HAP-1 (cell line): ENCODE measurements at regions not wholly inside any gene's neighbourhood (a gene's known extent, or its start where the extent isn't known, plus 50 kb on each side); places are given as distances from the start of the nearest gene placed in this dataset.
A peak's percentile ranks its signal among the peaks of the same experiment; 100 is the strongest.
"Not testable (repeated sequence)": the region's sequence is repeated elsewhere in the genome, so short reads cannot be mapped to it uniquely, and the experiment has no call there.

ENCODE experiments used
- DNase-seq, 2 experiments: peaks; one replicate each; pipeline ENCODE4 v3.0.0-alpha.2; 2016 to 2020; ENCODE audit warnings: low spot score in 2 of 2
- H3K27me3 ChIP-seq: fragments of 250-450 bp; sonication (Bioruptor Pico); 2 replicates; pipeline ENCODE4 v1.5.1; 2020; ENCODE audit warnings: low read depth, mild to moderate bottlenecking, moderate library complexity
- H3K36me3 ChIP-seq: fragments of 250-450 bp; sonication (Bioruptor Pico); replicated peaks from 2 replicates; pipeline ENCODE4 v1.5.1; 2020; ENCODE audit warnings: mild to moderate bottlenecking
- H3K4me1 ChIP-seq: fragments of 250-450 bp; sonication (Bioruptor Pico); 2 replicates; pipeline ENCODE4 v1.5.1; 2020; ENCODE audit warnings: mild to moderate bottlenecking
- H3K4me3 ChIP-seq: fragments of 250-450 bp; sonication (Bioruptor Pico); 2 replicates; pipeline ENCODE4 v1.5.1; 2020; ENCODE audit warnings: mild to moderate bottlenecking, moderate library complexity
- H3K9me3 ChIP-seq: fragments of 250-450 bp; sonication (Bioruptor Pico); 2 replicates; pipeline ENCODE4 v1.5.1; 2020; ENCODE audit warnings: mild to moderate bottlenecking, moderate library complexity
- in situ Hi-C: fragments of 300-500 bp; cut with MboI; formaldehyde crosslinking; loops from 3 replicates; pipeline ENCODE4 v1.14.3; 2020; ENCODE audit warnings: low sequenced_read_pairs, inconsistent platforms, mixed read lengths

DNA sequence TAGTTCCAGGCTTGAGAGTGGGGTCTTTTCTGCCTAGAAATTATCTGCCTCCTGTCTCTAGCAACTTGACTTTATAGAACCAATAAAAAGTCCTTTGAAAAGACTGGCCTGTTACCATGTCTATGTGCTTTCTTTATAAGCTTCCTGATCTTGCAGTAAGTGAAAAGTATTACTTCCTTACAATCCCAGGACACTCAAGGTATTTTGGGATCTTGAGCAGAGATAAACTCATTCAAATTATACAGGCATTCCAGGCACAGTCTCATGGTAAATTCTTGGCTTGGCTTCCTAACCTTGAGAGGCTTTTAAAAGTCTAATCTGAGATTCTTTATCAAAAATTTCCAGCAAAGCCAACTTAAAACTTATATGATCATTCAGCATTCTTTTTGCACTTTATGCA lies 833.0 kb upstream of the POU3F4 start:
- DNase-seq, result no peak
- Histone ChIP-seq H3K36me3 (no peaks in the 10 kb centered on the region), H3K4me3 (no peak overlapping the region), H3K4me1 (0 out of 2 replicates have a peak, but pooled peaks cover 2% of the 10 kb centered on the region), H3K27me3 (no peaks in the 10 kb centered on the region), H3K9me3 (no peaks in the 10 kb centered on the region)
- in situ Hi-C loops, result no loop called here

DNA sequence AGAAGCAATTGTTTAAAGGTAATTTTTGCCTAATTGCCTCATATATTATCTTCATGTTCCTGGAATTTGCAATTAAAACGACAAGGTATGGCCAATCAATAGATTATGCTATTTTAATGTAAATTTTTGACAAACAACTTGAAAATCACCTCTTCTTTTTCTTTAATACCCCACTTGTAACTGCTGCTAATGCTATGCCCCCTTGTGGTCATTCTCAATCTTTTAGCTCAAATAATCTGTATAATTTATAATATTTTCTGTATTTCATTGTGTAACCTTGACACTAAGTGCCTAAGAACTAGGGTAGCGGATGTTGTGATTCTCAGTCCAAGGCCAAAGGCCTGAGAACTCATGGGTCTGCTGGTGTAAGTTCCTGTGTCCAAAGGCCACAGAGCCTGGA lies 831.7 kb upstream of the POU3F4 start:
- in situ Hi-C loops, result no loop called here
- DNase-seq, result peak in 1 of 2 experiments; percentile 16
- Histone ChIP-seq H3K9me3 (no peaks in the 10 kb centered on the region), H3K4me1 (0 out of 2 replicates have a peak, but pooled peaks cover 2% of the 10 kb centered on the region), H3K27me3 (no peaks in the 10 kb centered on the region), H3K4me3 (no peak overlapping the region), H3K36me3 (no peaks in the 10 kb centered on the region)

DNA sequence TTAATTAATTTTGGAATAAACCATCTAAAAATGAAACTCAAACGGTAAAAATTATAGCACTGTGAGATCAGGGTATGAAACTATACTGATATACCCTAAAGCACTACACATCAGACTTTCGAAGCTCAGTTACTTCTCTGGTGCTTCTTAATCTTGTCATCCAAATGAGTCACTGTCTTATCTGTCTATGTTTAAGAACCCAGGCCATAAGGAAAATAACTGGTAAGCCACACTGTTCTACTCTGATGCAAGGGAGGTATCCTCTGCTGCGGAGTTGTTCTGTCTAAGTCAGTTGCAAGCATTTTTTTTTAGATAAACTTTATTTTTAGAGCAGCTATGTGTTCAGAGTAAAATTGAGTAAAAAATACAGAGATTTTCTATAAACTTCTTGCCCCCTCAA lies 830.8 kb upstream of the POU3F4 start:
- H3K27me3 ChIP-seq, result no peaks in the 10 kb centered on the region
- no peak overlapping the region for H3K4me3 ChIP-seq
- no peak for DNase-seq
- no peaks in the 10 kb centered on the region for H3K36me3 ChIP-seq
- H3K9me3 ChIP-seq, result no peaks in the 10 kb centered on the region
- H3K4me1 ChIP-seq, result 0 out of 2 replicates have a peak, but pooled peaks cover 2% of the 10 kb centered on the region
- in situ Hi-C loops, result no loop called here

- Histone ChIP-seq H3K4me3 (no peak overlapping the region), H3K27me3 (no peaks in the 10 kb centered on the region), H3K4me1 (peaks cover 7% of the 10 kb centered on the region), H3K9me3 (no peaks in the 10 kb centered on the region), H3K36me3 (no peaks in the 10 kb centered on the region)
- DNase-seq, result no peak
- in situ Hi-C loops, result no loop called here
These were observed 815.1 kb upstream of the POU3F4 start for GRCh38 chrX:82692991-82693390.

DNA sequence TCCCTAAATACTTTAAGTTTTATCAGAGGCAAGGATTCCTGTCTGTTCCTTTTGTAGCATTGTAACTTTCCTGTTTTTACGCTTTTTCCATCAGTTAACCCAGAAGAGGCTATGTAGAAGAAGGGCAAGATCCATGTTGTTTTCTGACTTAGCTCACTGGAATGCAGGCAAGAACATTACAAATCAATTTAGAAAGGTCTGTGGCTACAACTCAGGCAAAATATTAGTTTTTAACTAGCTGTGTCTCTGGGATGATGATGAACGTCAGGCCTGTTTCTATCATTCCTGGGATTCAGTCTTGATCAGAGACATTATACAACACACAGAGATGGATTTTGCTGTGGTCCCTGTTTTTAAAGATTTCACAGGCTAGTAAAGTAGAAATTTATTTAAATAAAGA lies 813.0 kb upstream of the POU3F4 start:
- Histone ChIP-seq H3K36me3 (no peaks in the 10 kb centered on the region), H3K4me3 (no peak overlapping the region), H3K27me3 (no peaks in the 10 kb centered on the region), H3K9me3 (no peaks in the 10 kb centered on the region), H3K4me1 (peaks cover 9% of the 10 kb centered on the region)
- in situ Hi-C loops, result no loop called here
- DNase-seq, result no peak

DNA sequence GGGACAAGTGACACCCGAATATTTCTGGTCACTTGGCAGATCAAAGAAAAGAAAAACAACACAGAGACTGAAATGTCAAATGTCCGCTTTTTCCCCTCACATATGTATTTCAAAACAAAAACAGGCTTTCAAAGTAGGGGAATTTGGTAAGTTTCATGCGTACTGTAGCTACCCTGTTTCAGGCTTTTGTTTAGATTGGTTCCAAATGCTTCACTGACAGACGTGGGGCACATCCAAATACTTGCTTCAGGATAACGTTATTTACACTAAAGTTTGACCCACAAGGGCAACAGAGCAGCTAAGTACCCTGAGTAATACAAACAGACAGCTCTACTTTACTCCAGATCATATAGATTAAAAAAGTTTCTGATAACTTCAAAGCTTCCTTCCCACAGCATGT lies 804.5 kb upstream of the POU3F4 start:
- Histone ChIP-seq H3K9me3 (no peaks in the 10 kb centered on the region), H3K4me3 (no peak overlapping the region), H3K27me3 (no peaks in the 10 kb centered on the region), H3K36me3 (no peaks in the 10 kb centered on the region), H3K4me1 (peaks cover 23% of the 10 kb centered on the region)
- no peak for DNase-seq
- in situ Hi-C loops, result no loop called here

- peaks cover 40% of the 10 kb centered on the region for H3K4me1 ChIP-seq
- H3K4me3 ChIP-seq, result no peak overlapping the region
- H3K27me3 ChIP-seq, result no peaks in the 10 kb centered on the region
- in situ Hi-C loops, result no loop called here
- no peaks in the 10 kb centered on the region for H3K9me3 ChIP-seq
- no peaks in the 10 kb centered on the region for H3K36me3 ChIP-seq
- DNase-seq, result peak; percentile 82 to 93
These were observed 796.6 kb upstream of the POU3F4 start for GRCh38 chrX:82711457-82711856.

- Histone ChIP-seq H3K4me3 (no peak overlapping the region), H3K36me3 (no peaks in the 10 kb centered on the region), H3K27me3 (no peaks in the 10 kb centered on the region), H3K4me1 (peaks cover 40% of the 10 kb centered on the region), H3K9me3 (no peaks in the 10 kb centered on the region)
- peak in 1 of 2 experiments; percentile 93 for DNase-seq
- in situ Hi-C loops, result no loop called here
These were observed 786.2 kb upstream of the POU3F4 start for GRCh38 chrX:82721891-82722290.

- H3K9me3 ChIP-seq, result no peaks in the 10 kb centered on the region
- no peak overlapping the region for H3K4me3 ChIP-seq
- peaks cover 40% of the 10 kb centered on the region for H3K4me1 ChIP-seq
- in situ Hi-C loops, result no loop called here
- DNase-seq, result no peak
- no peaks in the 10 kb centered on the region for H3K27me3 ChIP-seq
- no peaks in the 10 kb centered on the region for H3K36me3 ChIP-seq
These were observed 784.3 kb upstream of the POU3F4 start for GRCh38 chrX:82723806-82724205.

DNA sequence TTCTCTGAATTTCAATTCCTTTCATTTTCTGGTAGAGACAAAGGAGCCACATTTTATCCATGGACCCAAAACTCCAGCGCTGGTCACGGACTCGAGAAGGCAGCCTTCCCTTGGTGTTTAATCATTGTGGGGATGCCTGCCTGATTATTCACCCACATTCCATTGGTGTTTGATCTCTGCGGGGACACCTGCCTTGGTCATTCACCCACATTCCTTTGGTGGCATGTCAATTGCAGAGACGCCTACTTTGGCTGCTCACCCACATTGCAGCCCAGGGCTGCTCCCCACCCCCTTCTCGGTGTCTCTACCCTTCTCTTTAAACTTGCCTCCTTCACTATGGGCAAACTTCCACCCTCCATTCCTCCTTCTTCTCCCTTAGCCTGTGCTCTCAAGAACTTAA lies 780.7 kb upstream of the POU3F4 start:
- H3K27me3 ChIP-seq, H3K36me3 ChIP-seq, in situ Hi-C loops, H3K9me3 ChIP-seq, H3K4me3 ChIP-seq, DNase-seq: not testable (repeated sequence)
- peaks cover 33% of the 10 kb centered on the region for H3K4me1 ChIP-seq

DNA sequence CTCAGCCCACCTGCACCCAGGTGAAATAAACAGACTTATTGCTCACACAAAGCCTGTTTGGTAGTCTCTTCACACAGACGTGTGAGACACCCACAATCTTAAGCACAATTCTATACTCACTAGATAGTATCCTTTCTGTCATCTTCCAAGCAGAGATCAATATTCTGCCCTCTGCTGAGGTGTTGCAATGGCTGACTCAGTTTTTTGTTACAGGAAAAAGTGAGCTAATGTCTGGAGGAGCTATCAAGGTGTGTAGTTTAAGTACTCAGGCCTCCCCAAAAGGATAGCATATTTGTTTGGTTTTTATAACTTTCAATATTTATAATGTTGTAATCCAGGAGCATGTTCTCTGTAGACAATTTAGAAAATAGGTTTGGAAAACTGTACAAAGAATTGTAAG lies 775.2 kb upstream of the POU3F4 start:
- H3K27me3 ChIP-seq, result no peaks in the 10 kb centered on the region
- H3K4me1 ChIP-seq, result no peaks in the 10 kb centered on the region
- H3K4me3 ChIP-seq, result no peak overlapping the region
- in situ Hi-C loops, result no loop called here
- DNase-seq, result no peak
- H3K36me3 ChIP-seq, result no peaks in the 10 kb centered on the region
- H3K9me3 ChIP-seq, result no peaks in the 10 kb centered on the region

DNA sequence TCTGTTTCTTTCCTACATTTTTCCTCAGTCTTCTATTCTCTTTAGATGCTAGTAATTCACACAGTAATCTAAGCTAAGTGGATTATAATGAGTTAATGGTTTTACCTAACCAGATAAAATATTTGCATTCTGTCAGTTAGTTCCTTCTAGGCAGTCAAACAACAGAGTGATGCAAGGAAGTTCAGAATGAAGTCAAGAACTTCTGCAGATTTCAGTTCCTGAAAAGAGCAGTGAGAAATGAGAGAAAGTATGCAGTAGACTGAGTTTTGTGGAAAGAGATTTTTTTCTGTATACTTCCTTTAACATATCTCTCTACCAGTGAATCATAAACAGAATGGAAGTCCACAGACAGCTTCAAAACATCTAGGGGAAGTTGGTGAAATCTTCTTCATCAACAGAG lies 774.0 kb upstream of the POU3F4 start:
- DNase-seq, result no peak
- Histone ChIP-seq H3K9me3 (no peaks in the 10 kb centered on the region), H3K4me3 (no peak overlapping the region), H3K4me1 (no peaks in the 10 kb centered on the region), H3K36me3 (no peaks in the 10 kb centered on the region), H3K27me3 (no peaks in the 10 kb centered on the region)
- in situ Hi-C loops, result no loop called here

DNA sequence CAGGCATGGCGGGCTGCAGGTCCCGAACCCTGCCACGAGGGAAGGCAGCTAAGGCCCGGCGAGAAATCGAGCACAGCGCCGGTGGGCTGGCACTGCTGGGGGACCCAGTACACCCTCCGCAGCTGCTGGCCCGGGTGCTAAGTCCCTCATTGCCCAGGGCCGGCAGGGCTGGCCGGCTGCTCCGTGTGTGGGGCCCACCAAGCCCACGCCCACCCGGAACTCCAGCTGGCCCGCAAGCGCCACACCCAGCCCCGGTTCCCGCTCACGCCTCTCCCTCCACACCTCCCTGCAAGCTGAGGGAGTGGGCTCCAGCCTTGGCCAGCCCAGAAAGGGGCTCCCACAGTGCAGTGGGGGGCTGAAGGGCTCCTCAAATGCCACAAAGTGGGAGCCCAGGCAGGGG lies 769.8 kb upstream of the POU3F4 start:
- H3K4me3 ChIP-seq, H3K27me3 ChIP-seq, H3K36me3 ChIP-seq, in situ Hi-C loops, H3K4me1 ChIP-seq, DNase-seq, H3K9me3 ChIP-seq: not testable (repeated sequence)

DNA sequence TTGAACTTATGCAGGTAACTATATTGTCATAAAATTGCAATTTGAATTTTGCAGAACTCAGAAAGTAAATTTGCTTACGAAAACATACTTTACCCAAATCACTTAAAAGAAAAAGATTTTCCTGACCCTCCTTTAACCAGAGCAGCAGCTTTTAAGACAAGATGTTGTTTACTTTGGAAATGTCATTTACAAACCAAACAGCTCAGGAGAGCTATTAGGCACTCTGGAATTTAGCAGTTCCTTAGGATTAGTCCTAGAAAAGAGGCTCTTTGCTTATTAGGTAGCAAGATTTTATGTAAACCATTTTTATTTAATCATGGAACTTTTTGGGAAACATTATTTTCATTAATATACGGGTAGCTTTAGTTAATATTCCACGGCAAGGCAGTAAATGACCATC lies 765.7 kb upstream of the POU3F4 start:
- no peak for DNase-seq
- in situ Hi-C loops, result no loop called here
- Histone ChIP-seq H3K4me1 (peaks cover 17% of the 10 kb centered on the region), H3K27me3 (no peaks in the 10 kb centered on the region), H3K4me3 (no peak overlapping the region), H3K36me3 (no peaks in the 10 kb centered on the region), H3K9me3 (no peaks in the 10 kb centered on the region)

DNA sequence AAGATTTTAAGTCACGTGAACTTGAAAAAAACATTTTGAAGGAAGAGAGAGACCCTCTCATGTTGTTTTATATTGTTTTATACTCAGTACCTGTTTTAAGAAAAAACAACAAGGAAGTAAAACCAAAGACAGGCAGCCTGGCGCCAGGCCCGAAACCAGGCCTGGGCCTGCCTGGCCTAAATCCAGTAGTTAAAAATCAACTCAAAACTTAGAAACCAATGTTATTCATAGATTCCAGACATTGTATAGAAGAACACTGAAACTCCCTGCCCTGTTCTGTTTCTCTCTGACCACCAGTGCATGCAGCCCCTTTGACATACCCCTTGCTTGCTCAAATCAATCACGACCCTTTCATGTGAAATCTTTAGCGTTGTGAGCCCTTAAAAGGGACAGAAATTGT lies 762.4 kb upstream of the POU3F4 start:
- in situ Hi-C loops, H3K27me3 ChIP-seq: not testable (repeated sequence)
- H3K4me1 ChIP-seq, result peaks cover 31% of the 10 kb centered on the region

More for the DNA sequence above, 762.4 kb upstream of the POU3F4 start:
- H3K9me3 ChIP-seq, DNase-seq, H3K4me3 ChIP-seq, H3K36me3 ChIP-seq: not testable (repeated sequence)
